Trophoblast cell (in vitro differentiated cells and primary cell): ENCODE measurements at regions not wholly inside any gene's neighbourhood (a gene's known extent, or its start where the extent isn't known, plus 50 kb on each side); places are given as distances from the start of the nearest gene placed in this dataset.
"Not testable (repeated sequence)": the region's sequence is repeated elsewhere in the genome, so short reads cannot be mapped to it uniquely, and the experiment has no call there.

ENCODE experiments used
- DNase-seq, 2 donors: peaks; one replicate each; pipeline ENCODE4 v3.0.0-alpha.2; 2016
- H2AFZ ChIP-seq: 2 replicates; pipeline ENCODE4 v1.6.1; 2013; ENCODE audit warnings: low read length, moderate library complexity, mild to moderate bottlenecking; ENCODE audit not compliant: insufficient read depth, poor library complexity
- H2AK5ac ChIP-seq: 2 replicates; pipeline ENCODE4 v1.6.1; 2013; ENCODE audit warnings: mild to moderate bottlenecking, low read length
- H2BK120ac ChIP-seq: 2 replicates; pipeline ENCODE4 v1.6.1; 2013; ENCODE audit warnings: low read length, mild to moderate bottlenecking, moderate library complexity; ENCODE audit not compliant: insufficient read depth, poor library complexity
- H2BK12ac ChIP-seq: 2 replicates; pipeline ENCODE4 v1.6.1; 2013; ENCODE audit warnings: mild to moderate bottlenecking, low read length, moderate library complexity
- H2BK5ac ChIP-seq: 2 replicates; pipeline ENCODE4 v1.6.1; 2013; ENCODE audit warnings: low read length, low read depth, moderate library complexity, mild to moderate bottlenecking; ENCODE audit not compliant: poor library complexity
- H3K14ac ChIP-seq: 2 replicates; pipeline ENCODE4 v1.6.1; 2013; ENCODE audit warnings: mild to moderate bottlenecking, low read length
- H3K18ac ChIP-seq: 2 replicates; pipeline ENCODE4 v1.6.1; 2013; ENCODE audit warnings: mild to moderate bottlenecking, low read length
- H3K23ac ChIP-seq: 2 replicates; pipeline ENCODE4 v1.6.1; 2013; ENCODE audit warnings: low read length
- H3K27ac ChIP-seq: 2 replicates; pipeline ENCODE4 v1.5.1; 2013; ENCODE audit warnings: low read depth, mild to moderate bottlenecking, inconsistent platforms, low read length, moderate library complexity
- H3K27me3 ChIP-seq: 2 replicates; pipeline ENCODE4 v1.6.1; 2013; ENCODE audit warnings: inconsistent platforms, mild to moderate bottlenecking, low read length, moderate library complexity; ENCODE audit not compliant: insufficient read depth
- H3K36me3 ChIP-seq, 2 experiments: 1 replicate in 1 of 2; 2 replicates in 1 of 2; pipeline ENCODE4 v1.6.1; 2013; ENCODE audit warnings: low read length in 2 of 2, mild to moderate bottlenecking in 2 of 2, moderate library complexity in 1 of 2; ENCODE audit not compliant: insufficient read depth in 2 of 2, control insufficient read depth in 1 of 2
- H3K4ac ChIP-seq: 2 replicates; pipeline ENCODE4 v1.6.1; 2013; ENCODE audit warnings: low read depth, mild to moderate bottlenecking, low read length, moderate library complexity
- H3K4me1 ChIP-seq, 2 experiments: 1 replicate in 1 of 2; 2 replicates in 1 of 2; pipeline ENCODE4 v1.6.1; 2013; ENCODE audit warnings: low read length in 2 of 2, mild to moderate bottlenecking in 2 of 2, moderate library complexity in 1 of 2; ENCODE audit not compliant: insufficient read depth in 2 of 2, control insufficient read depth in 1 of 2
- H3K4me2 ChIP-seq: 2 replicates; pipeline ENCODE4 v1.6.1; 2013; ENCODE audit warnings: inconsistent platforms, mild to moderate bottlenecking, low read length, moderate library complexity
- H3K4me3 ChIP-seq: 2 replicates; pipeline ENCODE4 v1.5.1; 2013; ENCODE audit warnings: mild to moderate bottlenecking, low read depth, low read length, inconsistent platforms
- H3K79me1 ChIP-seq: one replicate; pipeline ENCODE4 v1.6.1; 2013; ENCODE audit warnings: low read length
- H3K79me2 ChIP-seq: 2 replicates; pipeline ENCODE4 v1.6.1; 2013; ENCODE audit warnings: low read length, mild to moderate bottlenecking; ENCODE audit not compliant: control insufficient read depth, insufficient read depth, poor library complexity
- H3K9ac ChIP-seq: 2 replicates; pipeline ENCODE4 v1.6.1; 2013; ENCODE audit warnings: mild to moderate bottlenecking, low read length
- H3K9me3 ChIP-seq: 2 replicates; pipeline ENCODE4 v1.6.1; 2013; ENCODE audit warnings: low read depth, mild to moderate bottlenecking, control low read depth, inconsistent platforms, low read length; ENCODE audit not compliant: insufficient read depth
- H4K12ac ChIP-seq: 2 replicates; pipeline ENCODE4 v1.6.1; 2013; ENCODE audit warnings: low read depth, mild to moderate bottlenecking, low read length, moderate library complexity
- H4K8ac ChIP-seq: 2 replicates; pipeline ENCODE4 v1.6.1; 2013; ENCODE audit warnings: low read depth, mild to moderate bottlenecking, low read length, moderate library complexity
- H4K91ac ChIP-seq: one replicate; pipeline ENCODE4 v1.6.1; 2013; ENCODE audit warnings: low read depth, mild to moderate bottlenecking, low read length, moderate library complexity
- WGBS: extraction: QIAGEN DNeasy Blood & Tissue Kit; methylation state at CpG from one replicate; pipeline ENCODE4 v1.1.7; 2013; ENCODE audit warnings: missing lambda C conversion rate; ENCODE audit not compliant: insufficient read length, insufficient coverage; ENCODE audit errors: extremely low coverage; 5-methylcytosine and 5-hydroxymethylcytosine counted together

GRCh38 chr20:51169813-51170212, 146.9 kb upstream of the KCNG1 start:
- WGBS, result no CpG with 5 or more reads among the region's 3 CpGs
- no peak overlapping the region for H2AK5ac ChIP-seq
- H3K9ac ChIP-seq, result no peak overlapping the region
- no peak overlapping the region for H3K27ac ChIP-seq
- peaks cover 0 to 4% of the 10 kb centered on the region in 2 experiments for H3K4me1 ChIP-seq
- H2BK12ac ChIP-seq, result no peak overlapping the region
- H4K91ac ChIP-seq, result no peak overlapping the region
- no peak overlapping the region for H3K14ac ChIP-seq
- no peaks in the 10 kb centered on the region for H3K79me1 ChIP-seq
- no peak overlapping the region for H3K4ac ChIP-seq
- H3K27me3 ChIP-seq, result no peaks in the 10 kb centered on the region
- H3K18ac ChIP-seq, result no peak overlapping the region
- DNase-seq, result peak in 1 of 2 donors; percentile 6
- H3K4me2 ChIP-seq, result no peak overlapping the region
- no peak overlapping the region for H4K8ac ChIP-seq
- no peak overlapping the region for H2BK120ac ChIP-seq
- no peak overlapping the region for H2AFZ ChIP-seq
- no peak overlapping the region for H3K4me3 ChIP-seq
- no peak overlapping the region for H4K12ac ChIP-seq
- no peak overlapping the region for H2BK5ac ChIP-seq
- H3K9me3 ChIP-seq, result peaks cover 2% of the 10 kb centered on the region
- no peaks in the 10 kb centered on the region for H3K36me3 ChIP-seq
- H3K23ac ChIP-seq, result no peak overlapping the region
- H3K79me2 ChIP-seq, result no peaks in the 10 kb centered on the region

GRCh38 chr20:51167911-51168310, 145.0 kb upstream of the KCNG1 start:
- H2AFZ ChIP-seq, H3K9me3 ChIP-seq, H3K23ac ChIP-seq, H3K4me1 ChIP-seq, H2BK12ac ChIP-seq, H3K27me3 ChIP-seq, H2BK5ac ChIP-seq, H3K14ac ChIP-seq, H2AK5ac ChIP-seq, H3K36me3 ChIP-seq, H3K4ac ChIP-seq, H3K4me2 ChIP-seq, H4K91ac ChIP-seq, H3K79me1 ChIP-seq, H3K9ac ChIP-seq, H3K18ac ChIP-seq, H4K8ac ChIP-seq, DNase-seq, H3K4me3 ChIP-seq, H3K79me2 ChIP-seq, H4K12ac ChIP-seq, H2BK120ac ChIP-seq, H3K27ac ChIP-seq: not testable (repeated sequence)
- no CpG with 5 or more reads among the region's 4 CpGs for WGBS

GRCh38 chr20:51166489-51166888, 143.6 kb upstream of the KCNG1 start:
- Histone ChIP-seq H3K27ac (no peak overlapping the region), H3K79me2 (no peaks in the 10 kb centered on the region), H3K36me3 (no peaks in the 10 kb centered on the region), H4K91ac (no peak overlapping the region), H3K4me2 (no peak overlapping the region), H4K12ac (no peak overlapping the region), H4K8ac (no peak overlapping the region), H2BK120ac (no peak overlapping the region), H3K18ac (no peak overlapping the region), H3K4ac (no peak overlapping the region), H3K27me3 (no peaks in the 10 kb centered on the region), H3K4me3 (no peak overlapping the region), H3K9me3 (no peaks in the 10 kb centered on the region), H2AFZ (no peak overlapping the region), H2BK12ac (no peak overlapping the region), H3K9ac (no peak overlapping the region), H3K14ac (no peak overlapping the region), H3K4me1 (peaks cover 0 to 4% of the 10 kb centered on the region in 2 experiments), H3K79me1 (no peaks in the 10 kb centered on the region), H3K23ac (no peak overlapping the region), H2AK5ac (no peak overlapping the region), H2BK5ac (no peak overlapping the region)
- whole genome bisulfite sequencing, result no CpG with 5 or more reads among the region's 3 CpGs
- no peak for DNase-seq

- peaks cover 0 to 2% of the 10 kb centered on the region in 2 experiments for H3K4me1 ChIP-seq
- H4K91ac ChIP-seq, result no peak overlapping the region
- H4K12ac ChIP-seq, result no peak overlapping the region
- no peak overlapping the region for H4K8ac ChIP-seq
- no peak overlapping the region for H2BK12ac ChIP-seq
- no peak overlapping the region for H3K4me3 ChIP-seq
- no peak overlapping the region for H3K23ac ChIP-seq
- H3K27ac ChIP-seq, result no peak overlapping the region
- no peak overlapping the region for H3K4me2 ChIP-seq
- no peaks in the 10 kb centered on the region for H3K79me1 ChIP-seq
- peaks cover 3% of the 10 kb centered on the region for H3K9me3 ChIP-seq
- H2AK5ac ChIP-seq, result no peak overlapping the region
- no peak overlapping the region for H3K9ac ChIP-seq
- no peak overlapping the region for H3K14ac ChIP-seq
- no peak overlapping the region for H2BK120ac ChIP-seq
- no peak for DNase-seq
- H3K18ac ChIP-seq, result no peak overlapping the region
- H3K36me3 ChIP-seq, result no peaks in the 10 kb centered on the region
- no peaks in the 10 kb centered on the region for H3K79me2 ChIP-seq
- H3K4ac ChIP-seq, result no peak overlapping the region
- H2AFZ ChIP-seq, result no peak overlapping the region
- no CpG with 5 or more reads among the region's 9 CpGs for WGBS
- H2BK5ac ChIP-seq, result no peak overlapping the region
- H3K27me3 ChIP-seq, result no peaks in the 10 kb centered on the region
These were observed 142.2 kb upstream of the KCNG1 start for GRCh38 chr20:51165131-51165530.
